Right atrium auricular region (tissue), 2 donors: ENCODE measurements at regions not wholly inside any gene's neighbourhood (a gene's known extent, or its start where the extent isn't known, plus 50 kb on each side); places are given as distances from the start of the nearest gene placed in this dataset.

ENCODE experiments used
- DNase-seq: peaks from one replicate; pipeline ENCODE4 v3.0.0-alpha.2; 2019; ENCODE audit warnings: low spot score
- H3K27ac ChIP-seq, 2 donors: fragments of 200-600 bp; sonication (generic); 1 replicate in 1 of 2; 2 replicates in 1 of 2; pipeline ENCODE4 v1.5.1; 2016 to 2019
- H3K27me3 ChIP-seq, 2 donors: fragments of 200-600 bp; sonication (generic); one replicate each; pipeline versions ENCODE4 v1.5.1 to v1.6.0; 2017 to 2019
- H3K36me3 ChIP-seq: fragments of 200-600 bp; sonication (generic); one replicate; pipeline ENCODE4 v1.5.1; 2016
- H3K4me1 ChIP-seq, 2 donors: fragments of 200-600 bp; sonication (generic); one replicate each; pipeline versions ENCODE4 v1.5.1 to v1.6.0; 2017 to 2019
- H3K4me3 ChIP-seq, 2 donors: fragments of 200-600 bp; sonication (generic); 1 replicate in 1 of 2; 2 replicates in 1 of 2; pipeline ENCODE4 v1.5.1; 2017 to 2019; ENCODE audit warnings: mild to moderate bottlenecking in 1 of 2, moderate library complexity in 1 of 2
- H3K9me3 ChIP-seq, 2 donors: fragments of 200-600 bp; sonication (generic); one replicate each; pipeline ENCODE4 v1.5.1; 2019
- CTCF ChIP-seq, 2 donors: fragments of 200-600 bp; sonication (generic); IDR thresholded peaks; one replicate each; pipeline ENCODE4 v1.5.1; 2019; ENCODE audit warnings: antibody characterized with exemption in 2 of 2

DNA sequence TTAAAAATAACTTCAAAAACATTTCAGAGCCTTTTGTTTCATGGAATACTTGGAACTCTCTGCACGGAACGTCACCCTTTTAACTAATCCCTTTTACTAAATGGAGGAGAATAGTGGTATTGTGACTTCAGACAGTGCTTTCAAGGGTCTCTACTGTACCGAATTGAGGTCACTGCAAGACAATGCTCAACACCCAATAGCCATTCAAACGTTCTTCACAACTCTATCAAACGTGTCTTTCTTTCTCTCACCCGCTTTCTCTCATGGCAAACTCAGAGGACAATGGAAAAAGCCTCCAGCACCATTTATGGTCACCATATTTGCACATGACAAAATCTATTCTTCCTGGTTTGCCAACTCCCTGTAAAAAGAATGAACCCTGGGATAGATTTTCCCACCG lies 132.1 kb upstream of the SOX5 start:
- H3K27me3 ChIP-seq: no peaks in the 10 kb centered on the region
- H3K27ac ChIP-seq: no peak overlapping the region
- no peak for DNase-seq
- H3K36me3 ChIP-seq: no peaks in the 10 kb centered on the region
- no peaks in the 10 kb centered on the region for H3K9me3 ChIP-seq
- no peak overlapping the region for H3K4me3 ChIP-seq
- H3K4me1 ChIP-seq: no peaks in the 10 kb centered on the region
- no peak for TF ChIP-seq CTCF (IDR thresholded peaks at IDR 0.05)

DNA sequence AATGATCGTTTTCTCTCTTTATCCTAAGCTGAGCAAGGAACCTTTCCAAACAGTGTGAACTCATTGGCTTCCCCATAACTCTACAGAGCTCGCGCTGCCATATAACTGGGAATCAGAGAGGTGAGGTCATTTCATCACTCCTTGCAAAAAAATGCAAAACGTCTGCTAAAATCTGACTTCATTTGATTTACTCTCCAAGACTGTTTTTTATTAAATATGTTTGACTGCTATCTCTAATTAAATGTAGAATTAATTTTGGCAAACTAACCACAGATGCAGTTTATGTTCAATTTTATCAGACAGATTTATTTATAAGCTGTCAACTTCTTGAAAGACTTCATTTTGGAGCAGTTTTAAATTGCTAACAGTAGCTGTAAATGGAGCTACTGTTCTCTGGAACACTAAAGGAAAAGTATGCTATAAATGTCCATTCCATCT lies 131.6 kb upstream of the SOX5 start:
- TF ChIP-seq CTCF (IDR thresholded peaks at IDR 0.05): no peak
- no peak for DNase-seq
- Histone ChIP-seq H3K36me3 (no peaks in the 10 kb centered on the region), H3K27ac (no peak overlapping the region), H3K9me3 (no peaks in the 10 kb centered on the region), H3K27me3 (no peaks in the 10 kb centered on the region), H3K4me3 (no peak overlapping the region), H3K4me1 (no peaks in the 10 kb centered on the region)

GRCh38 chr12:24080465-24080864 lies 131.0 kb upstream of the SOX5 start:
- no peaks in the 10 kb centered on the region for H3K9me3 ChIP-seq
- DNase-seq: no peak
- H3K27me3 ChIP-seq: no peaks in the 10 kb centered on the region

DNA sequence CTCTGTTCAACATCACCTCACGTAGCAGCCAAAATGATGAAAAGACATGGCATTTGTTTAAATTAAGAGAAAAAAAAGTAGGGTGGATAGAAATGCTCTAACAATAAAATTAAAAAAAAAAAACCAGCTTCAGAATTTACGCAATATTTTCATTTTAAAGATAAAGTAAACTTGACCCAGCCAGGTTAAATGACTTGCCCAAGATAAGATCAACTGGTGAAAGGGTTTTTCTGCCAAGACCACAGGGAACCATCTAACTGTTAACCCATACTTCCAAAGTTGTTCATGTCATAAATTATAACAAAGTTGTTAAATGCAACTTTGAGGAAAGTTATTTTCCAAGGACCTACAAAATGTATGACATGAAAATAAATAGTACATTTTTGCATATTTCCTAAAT lies 129.6 kb upstream of the SOX5 start:
- H3K4me3 ChIP-seq: no peak overlapping the region

More at GRCh38 chr12:24080465-24080864, 131.0 kb upstream of the SOX5 start:
- Histone ChIP-seq H3K4me3 (no peak overlapping the region), H3K27ac (no peak overlapping the region), H3K36me3 (no peaks in the 10 kb centered on the region), H3K4me1 (no peaks in the 10 kb centered on the region)
- TF ChIP-seq CTCF (IDR thresholded peaks at IDR 0.05): no peak

GRCh38 chr12:24078318-24078765 lies 128.9 kb upstream of the SOX5 start:
- no peaks in the 10 kb centered on the region for H3K4me1 ChIP-seq
- H3K27ac ChIP-seq: no peak overlapping the region
- H3K36me3 ChIP-seq: no peaks in the 10 kb centered on the region
- H3K4me3 ChIP-seq: no peak overlapping the region
- no peak for TF ChIP-seq CTCF (IDR thresholded peaks at IDR 0.05)
- no peak for DNase-seq
- no peaks in the 10 kb centered on the region for H3K27me3 ChIP-seq
- H3K9me3 ChIP-seq: no peaks in the 10 kb centered on the region

More for the DNA sequence above, 129.6 kb upstream of the SOX5 start:
- Histone ChIP-seq H3K4me1 (no peaks in the 10 kb centered on the region), H3K9me3 (no peaks in the 10 kb centered on the region), H3K27ac (no peak overlapping the region), H3K27me3 (no peaks in the 10 kb centered on the region), H3K36me3 (no peaks in the 10 kb centered on the region)
- no peak for DNase-seq
- TF ChIP-seq CTCF (IDR thresholded peaks at IDR 0.05): no peak

GRCh38 chr12:24077161-24077560 lies 127.7 kb upstream of the SOX5 start:
- H3K4me1 ChIP-seq: no peaks in the 10 kb centered on the region
- H3K27ac ChIP-seq: no peak overlapping the region
- no peaks in the 10 kb centered on the region for H3K9me3 ChIP-seq
- TF ChIP-seq CTCF (IDR thresholded peaks at IDR 0.05): no peak
- no peak overlapping the region for H3K4me3 ChIP-seq
- no peak for DNase-seq
- no peaks in the 10 kb centered on the region for H3K36me3 ChIP-seq
- H3K27me3 ChIP-seq: no peaks in the 10 kb centered on the region
